NOMO-1 treated with dmso at 0.1 percent for 144 hours (cell line): ENCODE measurements at regions not wholly inside any gene's neighbourhood (a gene's known extent, or its start where the extent isn't known, plus 50 kb on each side); places are given as distances from the start of the nearest gene placed in this dataset.
A peak's percentile ranks its signal among the peaks of the same experiment; 100 is the strongest.

Experiments used
- DNase-seq: peaks from one replicate; lab custom pipeline; 2025; ENCODE audit not compliant: unreplicated experiment; lab: John Stamatoyannopoulos, UW

DNA sequence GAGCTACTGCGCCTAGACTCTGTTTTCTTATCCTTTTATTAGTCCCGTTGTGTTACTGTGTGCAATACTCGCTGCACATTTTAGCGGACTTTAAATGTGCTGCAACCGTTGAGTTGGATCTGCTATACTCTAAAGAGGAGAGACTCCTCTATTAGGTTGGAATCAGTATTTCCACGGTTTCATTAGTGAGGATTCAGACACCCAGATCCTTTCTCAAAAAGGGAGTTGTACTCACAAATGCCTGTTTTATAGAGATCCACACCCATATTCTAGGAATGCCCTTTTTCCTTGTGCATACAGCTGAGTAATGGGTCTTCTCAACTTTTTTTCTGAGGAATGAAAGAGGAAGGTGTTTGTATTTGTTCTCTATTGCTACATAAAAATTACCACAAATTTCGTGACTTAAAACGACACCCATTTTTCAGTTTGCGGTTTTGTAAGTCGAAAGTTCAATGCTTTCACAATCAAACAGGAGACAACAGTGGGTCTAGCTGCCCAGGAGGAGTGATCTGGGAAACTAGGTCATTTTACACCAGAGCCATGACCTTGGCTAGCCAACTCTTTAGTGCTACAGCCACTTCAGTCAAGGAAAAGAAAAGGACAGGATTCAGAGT, 52.8 kb upstream of the SLC44A1 start:
- peak; percentile 82 for DNase-seq

DNA sequence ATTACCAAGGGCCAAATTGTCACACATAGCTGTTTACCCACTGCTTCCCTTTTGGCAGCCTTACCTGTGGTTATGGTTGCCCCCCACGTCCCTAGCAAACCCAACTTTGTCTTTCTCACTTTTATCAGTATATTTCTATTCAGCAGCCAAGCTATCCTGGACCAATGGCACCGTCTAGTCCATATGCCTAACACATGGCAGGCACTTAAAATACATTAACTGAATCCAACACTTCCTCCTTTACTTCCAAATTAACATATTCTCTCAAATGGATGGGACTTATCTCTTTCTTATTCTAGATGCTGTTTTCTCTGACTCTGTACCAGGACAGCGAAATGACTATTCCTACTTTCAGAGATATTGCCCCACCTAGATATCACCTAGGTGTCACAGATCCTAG, 50.9 kb upstream of the SLC44A1 start:
- no peak for DNase-seq

DNA sequence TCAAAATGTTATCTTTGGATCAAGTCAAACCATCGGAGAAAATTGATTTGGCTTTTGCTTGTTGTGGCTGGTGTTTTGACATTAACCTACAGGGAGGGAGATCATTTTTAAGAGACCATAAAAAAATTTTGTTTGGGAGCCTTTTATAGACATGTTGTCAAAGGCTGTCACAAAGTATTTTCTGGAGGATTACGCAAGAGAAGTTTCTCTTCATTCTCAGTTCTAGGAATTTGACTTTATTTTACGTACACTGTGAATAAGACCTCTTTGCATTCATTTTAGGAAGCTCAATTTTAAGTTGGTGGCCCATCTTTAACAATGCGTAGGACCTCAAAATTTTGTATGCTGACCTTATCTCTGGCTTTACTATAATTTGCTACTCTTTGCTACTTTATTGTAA, 50.2 kb upstream of the SLC44A1 start:
- DNase-seq = no peak
